Psoas muscle (tissue), 7 donors: ENCODE measurements at regions not wholly inside any gene's neighbourhood (a gene's known extent, or its start where the extent isn't known, plus 50 kb on each side); places are given as distances from the start of the nearest gene placed in this dataset.

Experiments
- ATAC-seq, 4 donors: fragments of 200-7000 bp; cut with Tn5 transposase; one replicate each; pipeline ENCODE4 v1.9.1; 2020; ENCODE audit warnings: moderate library complexity in 3 of 4, mild to moderate bottlenecking in 2 of 4
- DNase-seq, 2 donors: peaks; one replicate each; pipeline ENCODE4 v3.0.0-alpha.2; 2020
- H3K27ac ChIP-seq: fragments of 200-600 bp; one replicate; pipeline ENCODE4 v1.8.0; 2022
- H3K27me3 ChIP-seq, 3 donors: fragments of 200-600 bp in 1 of 3; one replicate each; pipeline versions ENCODE4 v1.6.1 to v1.8.0; 2013 to 2022; ENCODE audit warnings: low read length in 2 of 3, mild to moderate bottlenecking in 2 of 3, moderate library complexity in 1 of 3; ENCODE audit not compliant: insufficient read depth in 3 of 3
- H3K36me3 ChIP-seq, 2 donors: fragments of 200-600 bp in 1 of 2; one replicate each; pipeline versions ENCODE4 v1.6.1 to v1.8.0; 2013 to 2022; ENCODE audit warnings: low read depth in 1 of 2, mild to moderate bottlenecking in 1 of 2, moderate library complexity in 1 of 2; ENCODE audit not compliant: insufficient read depth in 1 of 2
- H3K4me1 ChIP-seq: fragments of 200-600 bp; one replicate; pipeline ENCODE4 v1.8.0; 2022
- H3K4me3 ChIP-seq: fragments of 200-600 bp; one replicate; pipeline ENCODE4 v1.8.0; 2022; ENCODE audit warnings: mild to moderate bottlenecking
- H3K9me3 ChIP-seq: fragments of 200-600 bp; one replicate; pipeline ENCODE4 v1.8.0; 2022
- CTCF ChIP-seq: fragments of 200-600 bp; IDR thresholded peaks from one replicate; pipeline ENCODE4 v1.8.0; 2022; ENCODE audit warnings: antibody characterized with exemption
- WGBS, 3 donors: extraction: QIAGEN DNeasy Blood & Tissue Kit; methylation state at CpG; one replicate each; pipeline versions ENCODE4 v1.1.6 to v1.1.7; 2013; 5-methylcytosine and 5-hydroxymethylcytosine counted together
- intact Hi-C, 2 donors: fragments of 100-400 bp; cut with DNase I; formaldehyde crosslinking; loops; one replicate each; pipeline versions ENCODE4 v1.11.0 to v1.14.2; 2022
- donor health status: healthy with polysubstance abuse.
- donor health status: DM: no; HTN: no; CAD: no; lungs with moderate emphysema.
- donor health status: Bipolar disorder and iron deficiency.
- donor health status: healthy.
- donor health status: DM: yes; HTN: yes; CAD: no.
- donor health status: DM: no; HTN: no; CAD: no.
- donor health status: DM: yes; HTN: yes; CAD: no.

- Histone ChIP-seq H3K36me3 (no peaks in the 10 kb centered on the region), H3K9me3 (no peaks in the 10 kb centered on the region), H3K27me3 (no peaks in the 10 kb centered on the region), H3K4me3 (no peak overlapping the region), H3K27ac (no peak overlapping the region), H3K4me1 (no peaks in the 10 kb centered on the region)
- WGBS, 3 donors: 86 to 93% (median 88%) methylated on average over 5 of the region's 5 CpGs
- ATAC-seq (no peak), DNase-seq (no peak)
- no peak for TF ChIP-seq CTCF
- intact Hi-C loops: no loop called here
Observed at GRCh38 chr20:11212902-11213301, 539.1 kb upstream of the JAG1 start.

GRCh38 chr20:11214256-11214840 lies 540.5 kb upstream of the JAG1 start:
- no peak for TF ChIP-seq CTCF
- no peaks in the 10 kb centered on the region for H3K9me3 ChIP-seq
- H3K27ac ChIP-seq: no peak overlapping the region
- no peaks in the 10 kb centered on the region for H3K4me1 ChIP-seq
- ATAC-seq: no peak
- no peak overlapping the region for H3K4me3 ChIP-seq
- H3K27me3 ChIP-seq: peaks cover 0 to 1% (median 0%) of the 10 kb centered on the region in 3 donors
- intact Hi-C loops: no loop called here
- H3K36me3 ChIP-seq: no peaks in the 10 kb centered on the region
- no peak for DNase-seq
- 79 to 91% (median 87%) methylated on average over 6 of the region's 6 CpGs for WGBS, 3 donors

- H3K9me3 ChIP-seq: no peaks in the 10 kb centered on the region
- H3K27ac ChIP-seq: no peak overlapping the region
- H3K27me3 ChIP-seq: peaks cover 0 to 1% (median 0%) of the 10 kb centered on the region in 3 donors
- no peaks in the 10 kb centered on the region for H3K36me3 ChIP-seq
- no peak for DNase-seq
- intact Hi-C loops: no loop called here
- WGBS, 3 donors: 22 to 49% (median 40%) methylated on average over 7 of the region's 7 CpGs
- no peak for ATAC-seq
- H3K4me1 ChIP-seq: no peaks in the 10 kb centered on the region
- no peak overlapping the region for H3K4me3 ChIP-seq
- no peak for TF ChIP-seq CTCF
Observed at GRCh38 chr20:11216451-11217314, 542.9 kb upstream of the JAG1 start.

GRCh38 chr20:11217326-11218172 lies 543.8 kb upstream of the JAG1 start:
- DNase-seq: no peak
- TF ChIP-seq CTCF: no peak
- Histone ChIP-seq H3K27ac (no peak overlapping the region), H3K27me3 (peaks cover 0 to 1% (median 0%) of the 10 kb centered on the region in 3 donors), H3K9me3 (no peaks in the 10 kb centered on the region), H3K36me3 (no peaks in the 10 kb centered on the region), H3K4me3 (no peak overlapping the region), H3K4me1 (no peaks in the 10 kb centered on the region)
- 57 to 59% (median 57%) methylated on average over 6 of the region's 6 CpGs for WGBS, 3 donors
- no peak for ATAC-seq
- intact Hi-C loops: no loop called here
